HG02610 (cell line): ENCODE measurements at regions not wholly inside any gene's neighbourhood (a gene's known extent, or its start where the extent isn't known, plus 50 kb on each side); places are given as distances from the start of the nearest gene placed in this dataset.

ENCODE experiments used
- ATAC-seq: cut with Tn5 transposase; IDR thresholded peaks from one replicate; pipeline ENCODE4 v1.9.1; 2021; ENCODE audit warnings: mild to moderate bottlenecking, moderate library complexity; ENCODE audit not compliant: unreplicated experiment

DNA sequence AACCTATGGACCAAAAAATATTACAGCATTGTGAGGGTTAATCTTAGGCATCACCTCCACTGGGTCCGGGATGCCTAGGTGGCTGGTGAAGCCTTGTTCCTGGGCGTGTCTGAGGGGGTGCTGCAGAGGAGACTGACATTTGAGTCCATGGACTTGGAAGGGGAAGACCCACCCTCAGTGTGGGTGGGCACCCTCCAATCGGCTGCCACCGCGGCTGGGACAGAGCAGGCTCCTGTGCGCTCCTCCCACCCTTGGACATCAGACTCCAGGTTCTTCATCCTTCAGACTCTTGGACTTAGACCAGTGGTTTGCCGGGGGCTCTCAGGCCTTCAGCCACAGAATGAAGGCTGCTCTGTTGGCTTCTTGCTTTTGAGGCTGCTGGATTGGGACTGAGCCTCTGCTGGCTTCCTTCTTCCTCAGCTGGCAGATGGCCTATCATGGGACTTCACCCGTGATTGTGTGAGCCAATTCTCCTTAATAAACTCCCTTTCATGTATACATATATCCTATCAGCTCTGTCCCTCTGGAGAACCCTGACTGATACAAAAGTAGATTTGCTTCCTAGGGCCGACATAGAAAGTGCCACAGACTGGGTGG, 113.1 kb downstream of the TTLL2 start:
- no peak for ATAC-seq

- ATAC-seq: no peak
Measured at GRCh38 chr6:167441715-167442206, 116.9 kb downstream of the TTLL2 start.

DNA sequence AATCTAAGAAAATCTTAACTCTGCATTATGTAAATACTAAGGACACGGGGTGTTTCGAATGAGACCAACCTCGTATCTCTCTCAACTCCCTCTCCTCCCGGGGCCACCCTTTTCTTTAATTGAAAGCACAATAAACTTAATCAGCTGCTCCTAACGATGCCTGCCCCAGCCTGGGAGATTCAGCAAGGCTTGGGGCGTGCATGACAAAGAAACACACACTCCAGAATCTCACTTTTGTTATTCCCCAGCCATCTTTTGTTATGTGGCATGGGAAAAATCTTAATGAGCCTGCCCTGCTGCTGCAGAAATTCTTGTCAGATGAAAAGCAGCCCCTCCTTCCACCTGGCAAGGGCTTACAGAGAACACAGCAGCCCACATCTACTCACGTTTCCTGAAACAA, 117.4 kb downstream of the TTLL2 start:
- no peak for ATAC-seq

DNA sequence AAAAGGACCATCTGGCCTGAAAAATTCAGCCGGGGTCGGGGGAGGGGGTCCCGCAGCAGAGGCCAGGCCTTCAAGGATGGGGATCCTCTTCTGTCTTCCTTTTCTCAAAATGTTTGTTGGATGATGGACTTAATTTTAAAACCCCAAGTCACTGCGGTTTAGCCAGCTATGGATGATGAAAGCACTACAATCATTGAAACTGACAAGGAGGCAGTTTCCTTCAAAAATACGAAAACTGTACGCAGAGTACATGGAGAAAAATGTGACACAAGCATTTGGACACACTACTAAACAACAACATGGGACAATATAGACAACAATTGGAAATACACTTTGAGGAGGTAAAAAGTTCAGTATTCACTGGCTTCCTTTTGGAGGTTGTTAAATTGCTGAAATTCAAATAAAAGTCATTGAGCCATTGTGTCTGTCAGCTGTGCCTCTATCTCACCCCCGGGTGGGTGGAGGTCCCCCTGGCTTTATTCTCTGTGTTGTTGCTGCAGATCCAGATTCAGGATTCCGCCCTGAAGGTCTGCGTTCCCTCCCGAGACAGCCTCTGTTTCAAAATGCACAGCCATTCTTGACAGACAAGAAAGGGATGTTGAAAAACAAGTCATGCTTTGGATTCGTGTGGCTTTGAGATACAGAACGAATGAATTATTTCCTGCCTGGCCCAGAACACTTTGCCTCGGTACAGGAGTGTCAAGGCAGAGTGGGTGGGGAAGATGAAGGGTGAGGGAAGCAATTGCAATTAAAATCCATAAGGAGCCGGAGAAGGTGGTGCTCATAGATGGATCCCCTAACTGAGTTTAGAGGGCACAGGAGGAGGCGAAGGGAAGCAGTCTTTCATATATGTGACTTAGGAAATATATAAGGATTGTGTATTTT, 118.2 kb downstream of the TTLL2 start:
- no peak for ATAC-seq

DNA sequence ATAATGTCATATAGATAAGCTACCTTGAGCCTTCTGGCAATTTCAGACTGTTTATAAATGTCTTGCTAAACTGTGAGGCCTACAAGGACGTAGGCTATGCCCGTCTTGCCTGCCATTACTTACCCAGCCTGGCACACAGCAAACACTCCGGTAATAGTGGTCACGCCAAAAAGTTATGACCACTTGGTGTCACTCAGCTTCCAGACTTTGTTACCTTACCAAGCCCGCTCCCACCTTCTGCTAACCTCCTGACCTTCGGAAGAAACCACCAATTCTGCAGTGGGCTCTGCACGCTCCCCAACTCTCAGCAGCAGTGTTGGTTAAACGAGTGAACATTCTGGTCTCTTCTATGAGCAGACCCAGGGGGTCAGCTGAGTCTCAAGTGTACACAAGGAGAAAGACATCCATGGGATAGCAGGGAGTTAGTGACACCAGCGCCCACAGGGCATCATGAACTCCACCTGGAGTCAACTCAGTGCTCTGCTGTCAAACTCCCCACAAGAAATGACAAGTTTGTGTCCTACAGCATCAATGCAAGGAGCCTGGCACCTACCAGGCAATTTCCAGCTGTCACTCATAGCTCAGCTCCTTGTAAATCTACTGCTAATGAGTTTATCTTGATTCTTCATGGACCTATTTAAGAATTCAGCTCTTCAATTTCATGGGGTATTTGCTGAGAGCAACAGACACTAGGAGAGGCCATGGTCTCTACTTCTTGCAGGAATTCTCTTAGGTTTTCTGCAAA, 119.9 kb downstream of the TTLL2 start:
- no peak for ATAC-seq

- ATAC-seq: no peak
Measured at GRCh38 chr6:167445568-167445967, 120.7 kb downstream of the TTLL2 start.

DNA sequence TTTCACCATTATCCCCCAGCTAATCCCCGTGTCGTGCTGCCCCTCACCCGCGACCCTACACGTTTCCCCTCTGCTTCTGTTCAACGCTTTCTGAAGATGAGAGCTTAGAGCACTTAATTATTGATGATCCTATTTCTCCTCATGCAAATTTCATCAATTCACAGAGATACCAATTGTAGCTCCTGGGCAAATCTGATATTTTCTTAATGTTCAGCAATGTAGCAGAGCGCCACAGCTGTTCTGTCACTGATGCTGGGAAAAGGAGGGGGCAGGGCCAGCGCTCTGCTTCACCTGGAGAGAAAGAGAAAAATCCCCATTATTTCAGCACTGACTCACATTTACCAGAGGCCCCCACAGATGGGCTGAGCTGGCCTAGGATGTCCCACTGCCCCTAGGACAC, 121.2 kb downstream of the TTLL2 start:
- ATAC-seq: no peak

DNA sequence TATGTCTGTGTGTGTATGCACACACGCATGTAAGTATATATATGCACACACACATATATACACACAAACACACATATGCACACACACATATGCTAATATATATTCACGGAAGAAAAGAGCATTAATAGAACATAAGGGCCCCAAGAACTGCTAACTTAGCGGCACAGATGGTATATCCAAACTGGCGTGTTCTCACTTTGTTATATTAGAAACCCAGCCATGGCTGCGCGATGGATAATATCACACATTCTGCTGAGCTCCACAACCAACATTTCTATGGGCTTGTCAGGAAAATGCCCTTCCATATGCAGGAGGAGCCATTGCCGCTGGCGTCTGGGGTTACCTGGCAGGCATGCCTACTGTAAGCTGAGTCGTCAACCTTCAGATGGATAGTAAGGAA, 122.1 kb downstream of the TTLL2 start:
- no peak for ATAC-seq

GRCh38 chr6:167448378-167448777, 123.5 kb downstream of the TTLL2 start:
- ATAC-seq: no peak

DNA sequence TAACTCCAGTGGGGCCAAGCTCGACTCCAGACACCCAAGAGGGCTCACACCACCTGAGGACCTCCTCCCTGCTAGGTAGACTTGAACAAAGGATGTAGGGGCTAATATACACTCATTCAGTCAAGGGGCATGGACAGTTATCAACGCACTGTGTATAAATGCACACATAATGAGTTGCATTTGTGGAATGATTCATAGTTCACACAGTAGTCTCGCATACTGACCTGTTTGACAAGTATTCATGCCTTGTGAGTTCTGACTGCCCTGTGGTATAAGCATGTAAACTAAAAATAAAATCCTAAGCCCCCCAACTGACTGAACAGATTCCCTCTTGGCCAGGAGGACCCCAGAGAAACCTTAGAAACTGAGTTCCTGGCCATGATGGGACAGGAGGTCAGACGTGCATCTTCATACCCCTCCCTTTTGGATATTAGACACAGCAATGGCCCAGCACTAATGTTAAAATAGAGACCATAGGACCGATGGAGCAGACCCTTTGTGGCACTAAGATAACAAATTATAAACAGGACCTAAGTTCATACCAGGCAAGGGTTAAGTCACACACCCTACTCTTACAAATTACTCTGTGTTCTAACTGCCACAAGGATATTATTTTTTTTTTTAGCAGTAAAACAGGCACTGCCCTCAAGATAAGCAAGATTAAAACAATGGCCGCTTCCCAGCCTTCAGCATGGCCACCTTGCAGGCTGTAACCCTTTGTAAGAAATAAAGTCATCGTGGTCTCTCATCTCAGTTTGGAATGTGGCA, 124.4 kb downstream of the TTLL2 start:
- no peak for ATAC-seq

- no peak for ATAC-seq
Measured at GRCh38 chr6:167450626-167451025, 125.7 kb downstream of the TTLL2 start.

DNA sequence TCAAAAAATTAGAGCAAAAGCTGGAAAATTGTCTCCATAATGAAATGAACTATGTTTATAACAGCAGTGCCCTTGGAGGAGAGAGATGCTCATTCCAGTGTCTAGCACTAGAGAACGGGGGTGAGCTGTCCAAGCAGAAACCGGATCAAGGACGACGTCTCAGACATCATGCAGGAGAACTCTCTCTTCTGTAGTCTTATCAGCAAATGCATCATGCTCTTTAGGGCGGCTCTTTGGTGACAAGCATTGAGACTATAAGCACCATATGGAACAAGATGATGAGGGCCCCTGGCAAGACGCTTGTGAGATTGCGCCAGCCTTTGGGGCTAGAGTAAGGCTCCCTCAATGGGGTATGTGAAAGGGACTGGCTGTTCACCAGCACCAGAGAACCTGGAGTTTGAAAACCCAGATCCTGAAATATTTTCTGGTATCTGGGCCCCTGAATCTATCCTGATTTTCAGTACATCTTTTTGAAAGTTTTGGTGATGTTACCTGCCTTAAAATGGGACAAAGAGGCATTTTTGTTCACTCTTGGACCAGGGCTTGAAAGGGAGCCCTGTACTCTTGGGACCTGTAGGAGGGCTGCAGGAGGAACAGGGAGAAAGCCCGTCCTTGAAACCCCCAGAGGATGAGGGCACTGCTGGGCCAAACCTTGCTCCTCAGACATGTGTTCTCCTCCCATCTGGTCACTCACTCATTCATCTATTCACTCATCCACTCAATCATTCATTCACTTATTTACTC, 127.6 kb downstream of the TTLL2 start:
- ATAC-seq: no peak

GRCh38 chr6:167453082-167453446, 128.2 kb downstream of the TTLL2 start:
- no peak for ATAC-seq

DNA sequence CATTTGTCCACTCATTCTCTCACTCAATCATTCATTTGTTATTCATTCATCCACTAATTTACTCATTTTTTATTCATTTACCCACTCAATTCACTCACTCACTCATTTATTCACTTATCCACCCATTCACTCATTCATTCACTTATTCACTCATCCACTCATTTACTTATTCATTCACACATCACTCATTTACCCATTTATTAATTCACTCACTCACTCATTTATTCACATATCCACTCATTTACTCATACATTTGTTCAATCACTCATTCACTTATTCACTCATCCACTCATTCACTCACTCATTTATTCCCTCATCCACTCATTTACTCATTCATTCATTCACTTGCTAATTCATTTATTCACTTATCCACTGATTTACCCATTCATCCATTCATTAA, 129.1 kb downstream of the TTLL2 start:
- ATAC-seq: no peak

GRCh38 chr6:167455371-167455770, 130.5 kb downstream of the TTLL2 start:
- no peak for ATAC-seq

GRCh38 chr6:167462514-167463312, 137.8 kb downstream of the TTLL2 start:
- ATAC-seq: no peak

- no peak for ATAC-seq
Measured at GRCh38 chr6:167464177-167464576, 139.3 kb downstream of the TTLL2 start.

DNA sequence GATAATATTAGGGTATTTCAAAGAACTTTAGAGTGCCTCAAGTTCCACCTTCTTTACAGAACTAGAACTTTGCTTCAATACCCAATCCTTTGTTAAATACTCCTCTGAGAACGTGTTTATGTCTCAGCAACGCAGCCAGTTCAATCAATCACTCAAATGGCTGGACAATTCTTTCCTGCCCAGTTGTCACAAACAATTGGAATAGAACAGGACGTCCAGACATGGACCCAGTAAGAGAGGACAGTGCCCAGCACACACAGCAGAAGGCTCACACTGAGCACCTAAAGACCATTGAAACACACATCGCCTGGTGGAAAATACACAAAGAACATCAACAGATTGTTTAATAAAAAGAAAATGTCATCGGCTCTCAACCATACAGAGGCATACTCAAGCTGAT, 140.6 kb downstream of the TTLL2 start:
- no peak for ATAC-seq

GRCh38 chr6:167467282-167467681, 142.4 kb downstream of the TTLL2 start:
- ATAC-seq: no peak
